ENCODE measurements at regions not wholly inside any gene's neighbourhood (a gene's known extent, or its start where the extent isn't known, plus 50 kb on each side); places are given as distances from the start of the nearest gene placed in this dataset.

DNA sequence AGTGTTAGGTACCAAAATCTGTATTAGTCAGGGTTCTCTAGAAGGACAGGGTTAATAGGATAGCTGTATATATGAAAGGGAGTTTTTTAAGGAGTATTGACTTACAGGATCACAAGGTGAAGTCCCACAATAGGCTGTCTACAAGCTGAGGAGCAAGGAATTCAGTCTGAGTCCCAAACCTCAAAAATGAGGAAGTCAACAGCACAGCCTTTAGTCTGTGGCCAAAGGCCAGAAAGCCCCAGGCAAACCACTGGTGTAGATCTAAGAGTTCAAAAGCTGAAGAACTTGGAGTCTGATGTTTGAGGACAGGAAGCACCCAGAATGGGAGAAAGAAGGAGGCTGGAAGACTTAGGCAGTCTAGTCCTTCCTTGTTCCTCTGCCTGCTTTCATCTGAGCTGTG, 487.5 kb upstream of the CHRM3 start:
- no peaks in the 10 kb centered on the region for H3K36me3 ChIP-seq
- DNase-seq: no peak
- H3K4me3 ChIP-seq: no peak overlapping the region
- no peaks in the 10 kb centered on the region for H3K27me3 ChIP-seq
- H3K9me3 ChIP-seq: no peaks in the 10 kb centered on the region
- H3K27ac ChIP-seq: no peak overlapping the region
- H3K4me1 ChIP-seq: no peaks in the 10 kb centered on the region
- no peak for TF ChIP-seq POLR2A (IDR thresholded peaks at IDR 0.05)
- TF ChIP-seq, protein P1, sequence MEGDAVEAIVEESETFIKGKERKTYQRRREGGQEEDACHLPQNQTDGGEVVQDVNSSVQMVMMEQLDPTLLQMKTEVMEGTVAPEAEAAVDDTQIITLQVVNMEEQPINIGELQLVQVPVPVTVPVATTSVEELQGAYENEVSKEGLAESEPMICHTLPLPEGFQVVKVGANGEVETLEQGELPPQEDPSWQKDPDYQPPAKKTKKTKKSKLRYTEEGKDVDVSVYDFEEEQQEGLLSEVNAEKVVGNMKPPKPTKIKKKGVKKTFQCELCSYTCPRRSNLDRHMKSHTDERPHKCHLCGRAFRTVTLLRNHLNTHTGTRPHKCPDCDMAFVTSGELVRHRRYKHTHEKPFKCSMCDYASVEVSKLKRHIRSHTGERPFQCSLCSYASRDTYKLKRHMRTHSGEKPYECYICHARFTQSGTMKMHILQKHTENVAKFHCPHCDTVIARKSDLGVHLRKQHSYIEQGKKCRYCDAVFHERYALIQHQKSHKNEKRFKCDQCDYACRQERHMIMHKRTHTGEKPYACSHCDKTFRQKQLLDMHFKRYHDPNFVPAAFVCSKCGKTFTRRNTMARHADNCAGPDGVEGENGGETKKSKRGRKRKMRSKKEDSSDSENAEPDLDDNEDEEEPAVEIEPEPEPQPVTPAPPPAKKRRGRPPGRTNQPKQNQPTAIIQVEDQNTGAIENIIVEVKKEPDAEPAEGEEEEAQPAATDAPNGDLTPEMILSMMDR (IDR thresholded peaks at IDR 0.05): no peak

- Histone ChIP-seq H3K36me3 (no peaks in the 10 kb centered on the region), H3K27ac (no peak overlapping the region), H3K4me1 (no peaks in the 10 kb centered on the region), H3K4me3 (no peak overlapping the region), H3K27me3 (no peaks in the 10 kb centered on the region), H3K9me3 (no peaks in the 10 kb centered on the region)
- TF ChIP-seq, protein P1 (IDR thresholded peaks at IDR 0.05): no peak
- TF ChIP-seq POLR2A (IDR thresholded peaks at IDR 0.05): no peak
- DNase-seq: no peak
Measured at GRCh38 chr1:238895911-238896310, 490.5 kb upstream of the CHRM3 start.

DNA sequence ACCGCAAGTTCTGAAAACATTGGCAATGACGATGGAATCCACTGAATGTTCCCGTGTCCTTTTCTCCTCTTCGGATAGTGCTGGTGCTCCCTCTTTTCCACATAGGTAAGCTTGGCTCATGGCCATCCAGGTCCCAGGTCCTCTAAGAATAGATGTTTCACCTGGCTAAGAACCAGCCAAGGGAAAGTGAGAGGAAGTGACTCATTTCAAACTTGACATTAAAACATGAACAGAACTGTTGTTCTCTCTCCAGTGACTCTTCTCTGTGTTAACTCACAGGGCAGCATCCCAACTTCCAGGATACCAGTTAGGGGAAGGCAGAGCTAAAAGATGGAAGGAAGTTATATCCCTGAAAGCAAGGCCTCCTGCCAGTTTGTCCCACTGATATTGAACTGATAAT, 493.8 kb upstream of the CHRM3 start:
- H3K9me3 ChIP-seq: no peaks in the 10 kb centered on the region
- no peak for TF ChIP-seq POLR2A (IDR thresholded peaks at IDR 0.05)
- TF ChIP-seq, protein P1 (IDR thresholded peaks at IDR 0.05): no peak
- H3K27me3 ChIP-seq: no peaks in the 10 kb centered on the region
- no peak overlapping the region for H3K27ac ChIP-seq
- no peaks in the 10 kb centered on the region for H3K4me1 ChIP-seq
- H3K4me3 ChIP-seq: no peak overlapping the region
- no peaks in the 10 kb centered on the region for H3K36me3 ChIP-seq
- DNase-seq: no peak

- no peaks in the 10 kb centered on the region for H3K9me3 ChIP-seq
Measured at GRCh38 chr1:238861342-238862066, 524.9 kb upstream of the CHRM3 start.

GRCh38 chr1:238833919-238834318, 552.4 kb upstream of the CHRM3 start:
- TF ChIP-seq POLR2A (IDR thresholded peaks at IDR 0.05): no peak
- TF ChIP-seq, protein P1 (IDR thresholded peaks at IDR 0.05): no peak
- Histone ChIP-seq H3K4me1 (no peaks in the 10 kb centered on the region), H3K27ac (no peak overlapping the region), H3K36me3 (no peaks in the 10 kb centered on the region), H3K4me3 (no peak overlapping the region), H3K27me3 (no peaks in the 10 kb centered on the region), H3K9me3 (peaks cover 0 to 6% (median 0%) of the 10 kb centered on the region in 4 donors)
- no peak for DNase-seq

More at GRCh38 chr1:238861342-238862066, 524.9 kb upstream of the CHRM3 start:
- DNase-seq: no peak
- Histone ChIP-seq H3K4me1 (no peaks in the 10 kb centered on the region), H3K36me3 (no peaks in the 10 kb centered on the region), H3K4me3 (no peak overlapping the region), H3K27ac (no peak overlapping the region), H3K27me3 (no peaks in the 10 kb centered on the region)
- TF ChIP-seq, protein P1 (IDR thresholded peaks at IDR 0.05): no peak
- no peak for TF ChIP-seq POLR2A (IDR thresholded peaks at IDR 0.05)
